K562 (cell line): ENCODE measurements at regions not wholly inside any gene's neighbourhood (a gene's known extent, or its start where the extent isn't known, plus 50 kb on each side); places are given as distances from the start of the nearest gene placed in this dataset.
A peak's percentile ranks its signal among the peaks of the same experiment; 100 is the strongest.

ENCODE experiments used
- ARID1B ChIP-seq: fragments of 450-650 bp; IDR thresholded peaks from 2 replicates; pipeline ENCODE4 v1.6.1; 2016; ENCODE audit warnings: antibody characterized with exemption, mild to moderate bottlenecking, inconsistent platforms
- BRD4 ChIP-seq: fragments of 200-600 bp; sonication (generic); IDR thresholded peaks from 2 replicates; pipeline ENCODE4 v1.6.1; 2017; ENCODE audit warnings: inconsistent platforms
- CBFA2T3 ChIP-seq: fragments of 450-650 bp; IDR thresholded peaks from 2 replicates; pipeline ENCODE4 v1.6.1; 2017
- CBX3 ChIP-seq, 2 experiments: IDR thresholded peaks; 1 replicate in 1 of 2; 2 replicates in 1 of 2; pipeline ENCODE4 v1.6.1; 2012; ENCODE audit warnings: inconsistent platforms in 2 of 2, low read length in 2 of 2, borderline replicate concordance in 1 of 2, control low read depth in 1 of 2
- CCAR2 ChIP-seq: fragments of 200-400 bp; formaldehyde crosslinking; IDR thresholded peaks from 2 replicates; pipeline ENCODE4 v1.6.1; 2017; ENCODE audit warnings: mild to moderate bottlenecking, low read depth, low read length
- CREBBP ChIP-seq: IDR thresholded peaks from one replicate; pipeline ENCODE4 v1.6.1; 2012; ENCODE audit warnings: low read depth, mild to moderate bottlenecking, control low read depth, inconsistent platforms, low read length
- FOXJ2 ChIP-seq: fragments of 200-800 bp; sonication (Bioruptor generic); IDR thresholded peaks from 2 replicates; pipeline ENCODE4 v1.6.1; 2016; ENCODE audit warnings: missing genetic modification characterization, missing compliant biosample characterization
- HDAC1 ChIP-seq, 2 experiments: fragments of 450-650 bp; IDR thresholded peaks; 2 replicates each; pipeline ENCODE4 v1.6.1; 2016 to 2017; ENCODE audit warnings: inconsistent platforms in 1 of 2, mild to moderate bottlenecking in 1 of 2, moderate library complexity in 1 of 2
- HMBOX1 ChIP-seq: sonication (generic); IDR thresholded peaks from 2 replicates; pipeline ENCODE4 v1.6.1; 2016
- IRF1 ChIP-seq: sonication (generic); formaldehyde crosslinking; IDR thresholded peaks from 2 replicates; pipeline ENCODE4 v1.8.0; 2022; ENCODE audit warnings: missing genetic modification reagents, mild to moderate bottlenecking, borderline replicate concordance
- MCM2 ChIP-seq: fragments of 450-650 bp; IDR thresholded peaks from 2 replicates; pipeline ENCODE4 v1.6.1; 2017; ENCODE audit warnings: low read depth, mild to moderate bottlenecking
- MITF ChIP-seq: IDR thresholded peaks from 2 replicates; pipeline ENCODE4 v1.6.1; 2014; ENCODE audit warnings: antibody characterized with exemption
- NFXL1 ChIP-seq: fragments of 450-650 bp; formaldehyde crosslinking; IDR thresholded peaks from 2 replicates; pipeline ENCODE4 v1.4.0; 2021; ENCODE audit warnings: mild to moderate bottlenecking
- RBM34 ChIP-seq: fragments of 200-400 bp; formaldehyde crosslinking; IDR thresholded peaks from 2 replicates; pipeline ENCODE4 v1.6.1; 2018; ENCODE audit warnings: low read length, borderline replicate concordance; ENCODE audit not compliant: insufficient read depth
- RHOXF2B ChIP-seq: fragments of 250-450 bp; sonication (Bioruptor Pico); conservative IDR thresholded peaks from 2 replicates; pipeline ENCODE4 v1.5.1; 2021
- SPI1 ChIP-seq: IDR thresholded peaks from 2 replicates; pipeline ENCODE4 v1.6.1; 2011; ENCODE audit warnings: low read depth, low read length, control low read depth, borderline replicate concordance
- TOE1 ChIP-seq, 2 experiments: fragments of 450-650 bp in 1 of 2; sonication (generic) in 1 of 2; formaldehyde crosslinking in 1 of 2; IDR thresholded peaks; 2 replicates each; pipeline versions ENCODE4 v1.7.1 to v1.8.0; 2016 to 2022; ENCODE audit warnings: borderline replicate concordance in 2 of 2, mild to moderate bottlenecking in 2 of 2, antibody characterized with exemption in 1 of 2, inconsistent platforms in 1 of 2, low read depth in 1 of 2, missing genetic modification reagents in 1 of 2, moderate library complexity in 1 of 2
- ZBTB34 ChIP-seq: fragments of 250-450 bp; sonication (Bioruptor Pico); IDR thresholded peaks from 2 replicates; pipeline ENCODE4 v1.8.0; 2021; ENCODE audit warnings: mild to moderate bottlenecking, moderate library complexity
- ZNF280B ChIP-seq: fragments of 250-450 bp; sonication (Bioruptor Pico); IDR thresholded peaks from 2 replicates; pipeline ENCODE4 v1.5.1; 2021; ENCODE audit warnings: mild to moderate bottlenecking
- ZNF347 ChIP-seq: fragments of 450-650 bp; formaldehyde crosslinking; IDR thresholded peaks from 2 replicates; pipeline ENCODE4 v1.4.0; 2020; ENCODE audit warnings: low read depth, mild to moderate bottlenecking, moderate library complexity
- ZNF778 ChIP-seq: fragments of 450-650 bp; formaldehyde crosslinking; IDR thresholded peaks from 2 replicates; pipeline ENCODE4 v1.4.0; 2020; ENCODE audit warnings: mild to moderate bottlenecking, moderate library complexity

- TF ChIP-seq ZBTB34 (no peak), BRD4 (no peak), ZNF778 (CRISPR knock-in tag) (no peak), CREBBP (no peak), TOE1 (IDR thresholded peaks at IDR 0.05; ENCODE audit: borderline replicate concordance) (no peak), TOE1 (CRISPR knock-in tag; IDR thresholded peaks at IDR 0.05; ENCODE audit: borderline replicate concordance, low read depth) (no peak), MITF (no peak), FOXJ2 (tag) (no peak), HDAC1 (IDR thresholded peaks at IDR 0.05) (no peak), CBX3 (IDR thresholded peaks at IDR 0.05; ENCODE audit: borderline replicate concordance in 1 of 2, low read length in 2 of 2) (no peak), SPI1 (peak; percentile 52; the same call in 1 of the 2 replicates), RBM34 (no peak), CBFA2T3 (peak; percentile 68), HMBOX1 (peak; percentile 98), ZNF280B (CRISPR knock-in tag) (no peak), RHOXF2B (CRISPR knock-in tag) (no peak), ARID1B (peak; percentile 63), IRF1 (CRISPR knock-in tag) (no peak), MCM2 (no peak), NFXL1 (CRISPR knock-in tag) (no peak), ZNF347 (no peak), CCAR2 (no peak)
Observed at GRCh38 chr17:27956601-27957445, 63.7 kb upstream of the LYRM9 start (continued).
